Keratinocyte (primary cell): ENCODE measurements at regions not wholly inside any gene's neighbourhood (a gene's known extent, or its start where the extent isn't known, plus 50 kb on each side); places are given as distances from the start of the nearest gene placed in this dataset.

Source experiments
- DNase-seq: peaks from one replicate; pipeline ENCODE4 v3.0.0-alpha.2; 2011; ENCODE audit warnings: low read depth, missing footprints, low spot score
- FAIRE-seq: peaks from 2 replicates; lab custom pipeline; 2011; peaks lifted over from hg19 to GRCh38; lab: Jason Lieb, UNC
- H2AFZ ChIP-seq: 2 replicates; pipeline ENCODE4 v1.6.0; 2012; ENCODE audit warnings: low read length, control low read depth, inconsistent platforms; ENCODE audit not compliant: control insufficient read depth
- H3K27ac ChIP-seq: 2 replicates; pipeline ENCODE4 v1.5.1; 2011; ENCODE audit warnings: low read length; ENCODE audit not compliant: control insufficient read depth, insufficient read depth
- H3K27me3 ChIP-seq: 3 replicates; pipeline ENCODE4 v1.6.0; 2011; ENCODE audit warnings: low read length; ENCODE audit not compliant: control insufficient read depth, insufficient read depth; ENCODE audit errors: extremely low read depth
- H3K36me3 ChIP-seq, 2 experiments: 2 replicates in 1 of 2; 3 replicates in 1 of 2; pipeline ENCODE4 v1.5.1; 2011; ENCODE audit warnings: low read length in 2 of 2, mild to moderate bottlenecking in 1 of 2; ENCODE audit not compliant: control insufficient read depth in 2 of 2, insufficient read depth in 2 of 2; ENCODE audit errors: extremely low read depth in 1 of 2
- H3K4me1 ChIP-seq: 3 replicates; pipeline ENCODE4 v1.5.1; 2011; ENCODE audit warnings: low read length; ENCODE audit not compliant: control insufficient read depth, insufficient read depth; ENCODE audit errors: extremely low read depth
- H3K4me2 ChIP-seq: 3 replicates; pipeline ENCODE4 v1.6.0; 2011; ENCODE audit warnings: low read depth, low read length; ENCODE audit not compliant: control insufficient read depth, insufficient read depth; ENCODE audit errors: extremely low read depth
- H3K4me3 ChIP-seq, 3 experiments: fragments of 200-600 bp in 1 of 3; sonication (generic) in 1 of 3; 2 replicates in 2 of 3; 3 replicates in 1 of 3; pipeline ENCODE4 v1.5.1; 2011 to 2016; ENCODE audit warnings: low read length in 3 of 3, mild to moderate bottlenecking in 3 of 3, control low read depth in 2 of 3, inconsistent platforms in 1 of 3, low read depth in 1 of 3, mixed read lengths in 1 of 3, mixed run types in 1 of 3, moderate library complexity in 1 of 3; ENCODE audit not compliant: control insufficient read depth in 2 of 3, insufficient read depth in 2 of 3; ENCODE audit errors: extremely low read depth in 1 of 3
- H3K79me2 ChIP-seq: 2 replicates; pipeline ENCODE4 v1.6.0; 2012; ENCODE audit warnings: low read length; ENCODE audit not compliant: control insufficient read depth, insufficient read depth
- H3K9ac ChIP-seq: 3 replicates; pipeline ENCODE4 v1.6.0; 2011; ENCODE audit warnings: low read length; ENCODE audit not compliant: control insufficient read depth, insufficient read depth; ENCODE audit errors: extremely low read depth
- H3K9me1 ChIP-seq: 3 replicates; pipeline ENCODE4 v1.6.0; 2011; ENCODE audit warnings: low read length; ENCODE audit not compliant: control insufficient read depth, insufficient read depth; ENCODE audit errors: extremely low read depth
- H3K9me3 ChIP-seq: 2 replicates; pipeline ENCODE4 v1.5.1; 2012; ENCODE audit warnings: low read depth, low read length; ENCODE audit not compliant: control insufficient read depth
- H4K20me1 ChIP-seq: 3 replicates; pipeline ENCODE4 v1.6.0; 2011; ENCODE audit warnings: low read length; ENCODE audit not compliant: control insufficient read depth, insufficient read depth; ENCODE audit errors: extremely low read depth
- EZH2 ChIP-seq: IDR thresholded peaks from one replicate; pipeline ENCODE4 v1.6.1; 2012; ENCODE audit warnings: inconsistent platforms, mild to moderate bottlenecking, low read length, moderate library complexity
- dilution Hi-C: fragments of 300-500 bp; cut with MboI; formaldehyde crosslinking; loops from one replicate; pipeline ENCODE4 v1.7.0; 2020; ENCODE audit warnings: low sequenced_read_pairs; ENCODE audit not compliant: extremely low pct_ligation_motif_present
- TF ChIP-seq, protein P1 (sequence below), 3 experiments: IDR thresholded peaks in 1 of 3; conservative IDR thresholded peaks in 1 of 3; optimal IDR thresholded peaks in 1 of 3; 2 replicates in 2 of 3; 3 replicates in 1 of 3; pipeline versions ENCODE3 to v1.5.1; 2011; ENCODE audit warnings: low read length in 3 of 3, mild to moderate bottlenecking in 3 of 3, moderate library complexity in 2 of 3, control low read depth in 1 of 3, inconsistent platforms in 1 of 3; ENCODE audit not compliant: insufficient read depth in 2 of 3; ENCODE audit errors: extremely low read depth in 1 of 3

DNA sequence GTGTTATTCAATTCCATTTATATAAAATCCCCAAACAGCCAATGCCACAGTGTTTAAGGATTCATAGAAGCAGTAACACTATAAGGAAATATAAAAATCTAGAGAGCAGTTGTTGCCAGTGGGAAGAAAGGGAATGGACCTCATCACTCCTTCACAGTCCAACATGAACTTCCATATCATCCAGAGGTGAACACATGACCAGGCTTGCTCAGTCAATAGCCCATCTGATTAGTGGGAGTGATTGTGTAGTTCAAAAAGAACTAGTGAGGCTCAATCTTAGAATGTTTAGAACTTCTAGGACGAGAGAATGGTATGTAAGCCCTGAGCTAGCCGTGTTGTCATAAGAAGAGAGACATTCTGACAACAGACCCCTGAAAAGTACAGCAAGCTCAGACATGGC is 314.1 kb downstream of the LIG4 start:
- DNase-seq (no peak), FAIRE-seq (no peak)
- no peak overlapping the region for H3K4me2 ChIP-seq
- dilution Hi-C loops: no loop called here
- no peaks in the 10 kb centered on the region for H3K27me3 ChIP-seq
- H3K27ac ChIP-seq: no peak overlapping the region
- H4K20me1 ChIP-seq: no peaks in the 10 kb centered on the region
- H3K9me1 ChIP-seq: no peaks in the 10 kb centered on the region
- H3K9ac ChIP-seq: no peak overlapping the region
- H2AFZ ChIP-seq: no peak overlapping the region
- no peaks in the 10 kb centered on the region for H3K36me3 ChIP-seq
- H3K9me3 ChIP-seq: no peaks in the 10 kb centered on the region
- H3K4me3 ChIP-seq: no peak overlapping the region
- no peaks in the 10 kb centered on the region for H3K4me1 ChIP-seq
- H3K79me2 ChIP-seq: no peaks in the 10 kb centered on the region
- TF ChIP-seq, protein P1, sequence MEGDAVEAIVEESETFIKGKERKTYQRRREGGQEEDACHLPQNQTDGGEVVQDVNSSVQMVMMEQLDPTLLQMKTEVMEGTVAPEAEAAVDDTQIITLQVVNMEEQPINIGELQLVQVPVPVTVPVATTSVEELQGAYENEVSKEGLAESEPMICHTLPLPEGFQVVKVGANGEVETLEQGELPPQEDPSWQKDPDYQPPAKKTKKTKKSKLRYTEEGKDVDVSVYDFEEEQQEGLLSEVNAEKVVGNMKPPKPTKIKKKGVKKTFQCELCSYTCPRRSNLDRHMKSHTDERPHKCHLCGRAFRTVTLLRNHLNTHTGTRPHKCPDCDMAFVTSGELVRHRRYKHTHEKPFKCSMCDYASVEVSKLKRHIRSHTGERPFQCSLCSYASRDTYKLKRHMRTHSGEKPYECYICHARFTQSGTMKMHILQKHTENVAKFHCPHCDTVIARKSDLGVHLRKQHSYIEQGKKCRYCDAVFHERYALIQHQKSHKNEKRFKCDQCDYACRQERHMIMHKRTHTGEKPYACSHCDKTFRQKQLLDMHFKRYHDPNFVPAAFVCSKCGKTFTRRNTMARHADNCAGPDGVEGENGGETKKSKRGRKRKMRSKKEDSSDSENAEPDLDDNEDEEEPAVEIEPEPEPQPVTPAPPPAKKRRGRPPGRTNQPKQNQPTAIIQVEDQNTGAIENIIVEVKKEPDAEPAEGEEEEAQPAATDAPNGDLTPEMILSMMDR (optimal IDR thresholded peaks at IDR 0.05 in 1 of 3, IDR thresholded peaks at IDR 0.05 in 1 of 3, conservative IDR thresholded peaks at IDR 0.05 in 1 of 3; ENCODE audit: extremely low read depth in 1 of 3, insufficient read depth in 2 of 3, low read length in 3 of 3): no peak
- no peak for TF ChIP-seq EZH2

DNA sequence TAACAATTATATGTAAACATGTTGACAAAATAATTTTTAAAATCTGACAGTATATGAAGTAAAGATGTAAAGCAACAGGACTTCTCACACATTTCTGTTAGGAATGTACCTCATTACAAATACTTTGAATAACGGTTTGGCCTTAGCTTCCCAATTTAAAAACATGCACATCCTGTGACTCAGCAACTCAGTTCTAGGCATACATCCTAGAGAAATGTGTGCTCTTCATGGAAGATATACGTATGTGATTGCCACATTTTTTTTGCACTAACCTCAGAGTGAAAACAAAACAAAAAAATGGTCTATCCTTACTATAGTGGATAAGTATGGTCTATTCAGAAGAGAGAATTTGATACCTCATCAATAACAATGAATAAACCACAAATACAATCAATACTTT is 314.6 kb downstream of the LIG4 start:
- no peaks in the 10 kb centered on the region for H3K79me2 ChIP-seq
- no peak for FAIRE-seq
- H3K27ac ChIP-seq: no peak overlapping the region
- no peaks in the 10 kb centered on the region for H4K20me1 ChIP-seq
- H3K4me1 ChIP-seq: no peaks in the 10 kb centered on the region
- H3K36me3 ChIP-seq: no peaks in the 10 kb centered on the region
- no peaks in the 10 kb centered on the region for H3K27me3 ChIP-seq
- no peaks in the 10 kb centered on the region for H3K9me1 ChIP-seq
- H3K9ac ChIP-seq: no peak overlapping the region
- no peak overlapping the region for H3K4me3 ChIP-seq
- no peak overlapping the region for H2AFZ ChIP-seq
- H3K4me2 ChIP-seq: no peak overlapping the region
- no peak for DNase-seq
- no peak for TF ChIP-seq EZH2
- TF ChIP-seq, protein P1 (optimal IDR thresholded peaks at IDR 0.05 in 1 of 3, IDR thresholded peaks at IDR 0.05 in 1 of 3, conservative IDR thresholded peaks at IDR 0.05 in 1 of 3; ENCODE audit: extremely low read depth in 1 of 3, insufficient read depth in 2 of 3, low read length in 3 of 3): no peak
- H3K9me3 ChIP-seq: no peaks in the 10 kb centered on the region
- dilution Hi-C loops: no loop called here
